VCaP (cell line): ENCODE measurements at regions not wholly inside any gene's neighbourhood (a gene's known extent, or its start where the extent isn't known, plus 50 kb on each side); places are given as distances from the start of the nearest gene placed in this dataset.
"Not testable (repeated sequence)": the region's sequence is repeated elsewhere in the genome, so short reads cannot be mapped to it uniquely, and the experiment has no call there.

Experiments
- H3K27ac ChIP-seq: fragments of 450-650 bp; 2 replicates; pipeline ENCODE4 v1.5.1; 2017
- TF ChIP-seq, protein P1 (sequence below): fragments of 450-650 bp; conservative IDR thresholded peaks from 2 replicates; pipeline ENCODE4 v1.5.1; 2017; ENCODE audit warnings: mild to moderate bottlenecking, moderate library complexity

DNA sequence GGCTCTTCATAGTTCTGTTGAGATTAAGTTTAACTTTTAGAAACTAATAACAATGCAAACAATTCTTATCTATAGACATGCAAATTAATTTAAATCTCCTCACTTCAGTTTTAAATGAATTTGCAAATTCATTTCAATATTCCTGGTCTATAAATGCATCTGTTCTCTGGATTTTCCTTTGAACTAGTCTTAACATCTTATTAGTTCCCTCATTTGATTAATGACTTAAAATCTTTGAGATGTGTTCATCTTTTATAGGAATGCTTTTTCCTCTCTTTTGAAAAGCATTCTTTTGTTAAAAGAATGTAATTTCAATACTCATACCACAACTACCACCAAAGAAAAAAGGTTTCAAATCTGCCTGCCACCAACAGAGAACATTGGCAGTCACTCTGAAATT, 169.4 kb downstream of the RASEF start:
- TF ChIP-seq, protein P1, sequence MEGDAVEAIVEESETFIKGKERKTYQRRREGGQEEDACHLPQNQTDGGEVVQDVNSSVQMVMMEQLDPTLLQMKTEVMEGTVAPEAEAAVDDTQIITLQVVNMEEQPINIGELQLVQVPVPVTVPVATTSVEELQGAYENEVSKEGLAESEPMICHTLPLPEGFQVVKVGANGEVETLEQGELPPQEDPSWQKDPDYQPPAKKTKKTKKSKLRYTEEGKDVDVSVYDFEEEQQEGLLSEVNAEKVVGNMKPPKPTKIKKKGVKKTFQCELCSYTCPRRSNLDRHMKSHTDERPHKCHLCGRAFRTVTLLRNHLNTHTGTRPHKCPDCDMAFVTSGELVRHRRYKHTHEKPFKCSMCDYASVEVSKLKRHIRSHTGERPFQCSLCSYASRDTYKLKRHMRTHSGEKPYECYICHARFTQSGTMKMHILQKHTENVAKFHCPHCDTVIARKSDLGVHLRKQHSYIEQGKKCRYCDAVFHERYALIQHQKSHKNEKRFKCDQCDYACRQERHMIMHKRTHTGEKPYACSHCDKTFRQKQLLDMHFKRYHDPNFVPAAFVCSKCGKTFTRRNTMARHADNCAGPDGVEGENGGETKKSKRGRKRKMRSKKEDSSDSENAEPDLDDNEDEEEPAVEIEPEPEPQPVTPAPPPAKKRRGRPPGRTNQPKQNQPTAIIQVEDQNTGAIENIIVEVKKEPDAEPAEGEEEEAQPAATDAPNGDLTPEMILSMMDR, result no peak
- no peak overlapping the region for H3K27ac ChIP-seq

DNA sequence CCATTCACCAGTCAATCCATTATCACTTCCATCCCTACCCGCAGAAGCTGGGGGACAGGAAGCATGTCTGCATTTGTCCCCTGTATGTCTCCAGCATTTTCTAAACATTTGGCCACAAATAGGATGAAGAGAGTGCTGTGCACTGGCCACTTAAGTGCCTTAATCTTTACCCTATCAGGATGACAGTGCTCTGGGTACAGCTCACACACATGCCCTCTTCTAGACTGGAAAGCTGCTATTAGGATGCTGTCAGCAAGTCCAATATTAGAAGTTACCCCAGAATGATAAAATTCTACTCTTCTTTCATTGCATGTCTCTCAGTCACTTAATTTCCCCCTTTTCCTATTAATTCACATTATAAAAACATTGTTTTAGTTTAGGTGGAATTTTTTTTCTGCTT, 168.4 kb downstream of the RASEF start:
- no peak overlapping the region for H3K27ac ChIP-seq
- TF ChIP-seq, protein P1, result no peak

DNA sequence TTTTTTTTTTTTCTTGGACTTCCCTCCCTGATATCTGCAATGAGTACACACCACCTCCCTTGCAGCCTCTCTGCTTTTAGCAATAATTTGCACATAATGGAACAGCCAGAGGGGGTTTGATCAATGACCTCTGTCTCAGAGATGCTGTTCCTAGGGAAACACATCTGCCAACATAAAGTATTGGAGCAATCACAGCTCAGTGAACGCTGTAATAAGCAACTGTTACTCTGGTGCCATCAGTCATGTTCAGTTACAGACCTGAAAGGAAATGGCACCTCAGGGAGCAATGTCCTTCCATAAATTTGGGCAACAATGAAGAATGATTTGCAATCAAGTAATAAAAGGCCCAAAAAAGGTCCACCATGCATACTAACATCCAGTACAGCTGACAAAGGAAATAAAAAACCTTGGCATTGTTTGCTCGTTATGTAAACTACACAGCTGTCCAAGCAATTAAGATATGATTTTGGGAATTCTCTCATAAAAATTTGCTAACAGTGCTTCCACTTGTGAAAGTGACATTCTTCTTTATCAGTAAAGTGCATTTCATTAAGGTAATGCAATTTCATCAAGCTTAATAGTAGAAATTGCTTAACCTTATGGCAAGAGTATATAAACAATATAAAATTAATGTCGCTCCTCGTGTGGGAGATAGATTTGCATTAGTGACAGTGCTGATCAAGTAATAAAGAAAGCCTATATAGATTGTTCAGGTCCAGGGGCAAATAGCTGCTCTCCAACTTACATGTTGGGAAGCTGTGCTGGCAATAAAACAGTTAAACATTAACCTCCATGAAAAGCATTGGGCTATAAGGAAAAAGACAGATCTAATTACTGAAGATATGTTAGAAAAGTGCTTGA, 167.8 kb downstream of the RASEF start:
- TF ChIP-seq, protein P1, result no peak
- no peak overlapping the region for H3K27ac ChIP-seq

DNA sequence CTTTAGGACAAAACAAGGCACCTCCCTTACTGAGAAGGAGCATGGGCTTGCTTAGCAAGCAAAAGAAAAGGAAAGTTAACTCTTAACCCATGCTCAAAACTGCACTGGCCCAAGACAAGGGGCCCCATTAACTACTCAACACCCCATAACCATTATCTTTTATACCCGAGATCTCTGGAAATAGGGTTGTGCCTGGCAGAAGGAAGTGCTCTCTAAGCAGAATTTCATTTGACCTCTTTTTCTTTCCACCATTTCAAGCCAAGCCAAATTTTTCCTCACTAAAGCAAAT, 167.2 kb downstream of the RASEF start:
- TF ChIP-seq, protein P1, result no peak
- no peak overlapping the region for H3K27ac ChIP-seq

DNA sequence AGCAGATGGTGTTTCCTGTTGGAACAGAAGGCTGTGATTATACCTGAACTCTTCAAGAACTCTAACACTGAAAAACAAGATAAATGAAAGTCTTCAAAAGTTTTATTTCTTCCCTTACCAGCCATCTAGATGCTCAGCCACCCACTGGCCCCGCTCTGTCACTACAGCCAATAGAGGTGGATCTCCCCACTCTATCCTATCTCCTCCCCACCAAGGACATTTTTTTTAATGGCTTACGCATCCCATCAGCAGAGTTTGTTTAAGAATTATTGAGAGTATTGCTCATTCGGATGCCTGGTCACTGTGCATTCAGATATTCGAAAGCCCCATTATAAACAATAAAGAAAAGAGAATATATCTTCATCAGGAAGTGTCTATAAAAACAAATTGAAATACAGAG, 159.4 kb downstream of the RASEF start:
- H3K27ac ChIP-seq, result no peak overlapping the region
- TF ChIP-seq, protein P1, result no peak

DNA sequence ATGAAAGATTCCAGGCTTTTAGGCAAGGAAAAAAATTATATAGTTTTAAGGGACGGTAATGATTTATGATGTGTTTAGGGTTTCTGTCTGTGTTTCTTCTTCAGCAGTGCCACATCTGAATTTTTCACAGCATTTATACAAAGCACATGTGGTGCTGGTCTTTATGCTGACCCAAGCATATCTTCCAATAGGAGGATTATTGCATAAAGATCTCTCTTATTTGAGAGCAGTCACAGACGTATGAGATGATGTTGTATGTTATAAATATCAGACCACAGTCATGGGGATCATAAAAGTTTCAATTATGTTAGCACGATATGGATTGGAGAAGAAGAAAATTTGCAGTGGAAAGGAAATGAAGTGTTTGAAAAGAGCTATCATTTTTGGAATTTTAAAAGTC, 150.9 kb downstream of the RASEF start:
- H3K27ac ChIP-seq, result no peak overlapping the region

DNA sequence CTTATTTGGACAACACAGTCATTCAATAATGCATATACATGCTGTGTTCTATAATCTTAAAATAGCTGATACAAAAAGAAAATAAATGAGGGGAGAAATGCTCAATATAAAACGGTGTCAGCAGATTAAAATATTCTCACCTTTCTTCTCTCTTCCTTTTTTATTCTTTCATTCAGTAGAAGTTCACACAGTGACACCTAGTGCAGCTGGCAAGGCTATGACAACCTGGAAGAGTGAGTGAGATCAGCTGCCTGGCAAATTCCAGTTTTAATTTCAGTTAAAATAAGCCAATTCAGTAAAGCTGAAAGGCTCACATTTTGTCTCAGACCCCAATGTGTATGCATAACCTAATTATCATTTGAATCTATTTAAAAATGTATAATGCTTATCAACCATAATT, 150.3 kb downstream of the RASEF start:
- TF ChIP-seq, protein P1, result peak; percentile 72
- no peak overlapping the region for H3K27ac ChIP-seq

More for the DNA sequence above, 150.9 kb downstream of the RASEF start:
- TF ChIP-seq, protein P1, result no peak

DNA sequence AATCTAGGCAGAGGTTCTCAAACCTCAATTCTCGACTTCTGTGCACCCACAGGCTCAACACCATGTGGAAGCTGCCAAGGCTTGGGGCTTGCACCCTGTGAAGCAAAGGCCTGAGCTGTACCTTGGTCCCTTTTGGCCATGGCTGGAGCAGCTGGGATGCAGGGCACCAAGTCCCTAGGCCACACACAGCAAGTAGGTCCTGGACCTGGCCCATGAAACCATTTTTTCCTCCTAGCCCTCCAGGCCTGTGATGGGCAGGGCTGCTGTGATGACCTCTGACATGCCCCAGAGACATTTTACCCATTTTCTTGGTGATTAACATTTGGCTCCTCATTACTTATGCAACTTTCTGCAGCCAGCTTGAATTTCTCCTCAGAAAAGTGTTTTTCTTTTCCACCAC, 146.7 kb downstream of the RASEF start:
- not testable (repeated sequence) for H3K27ac ChIP-seq
